IMR-90 (cell line): ENCODE measurements at regions not wholly inside any gene's neighbourhood (a gene's known extent, or its start where the extent isn't known, plus 50 kb on each side); places are given as distances from the start of the nearest gene placed in this dataset.

Source experiments
- ATAC-seq: fragments of 200-7000 bp; cut with Tn5 transposase; 2 replicates; pipeline ENCODE4 v1.9.1; 2020; ENCODE audit warnings: low read depth, mild to moderate bottlenecking, moderate library complexity
- BruUV-seq: library from RNA; stranded (reverse); fragments of 400-500 nt; replicated peaks from 2 replicates; lab custom pipeline; 2021; lab: Mats Ljungman, UMichigan
- CTCF ChIA-PET: fragments of 300-600 bp; formaldehyde crosslinking; extraction: SDS; loops from one replicate; lab custom pipeline; 2021; ENCODE audit warnings: antibody characterized with exemption; lab: Yijun Ruan, JAX
- POLR2A ChIA-PET: fragments of 300-600 bp; sonication (Branson Sonifier 250); formaldehyde crosslinking; loops from one replicate; lab custom pipeline; 2022; ENCODE audit warnings: antibody characterized with exemption; ENCODE audit not compliant: unreplicated experiment; lab: Charles Lee
- DNase-seq: peaks from one replicate; pipeline ENCODE4 v3.0.0; 2013
- H2AFZ ChIP-seq: replicated peaks from 2 replicates; pipeline ENCODE3; 2013; ENCODE audit warnings: low read length, mild to moderate bottlenecking; ENCODE audit not compliant: poor library complexity
- H2AK5ac ChIP-seq: 2 replicates; pipeline ENCODE4 v1.6.1; 2013; ENCODE audit warnings: low read depth, low read length, inconsistent platforms
- H2AK9ac ChIP-seq: replicated peaks from 2 replicates; pipeline ENCODE3; 2013; ENCODE audit warnings: mild to moderate bottlenecking, low read depth, low read length, moderate library complexity; ENCODE audit not compliant: poor library complexity
- H2BK120ac ChIP-seq: 2 replicates; pipeline ENCODE4 v1.6.1; 2013; ENCODE audit warnings: low read depth, low read length, inconsistent platforms
- H2BK15ac ChIP-seq: 3 replicates; pipeline ENCODE4 v1.6.1; 2013; ENCODE audit warnings: low read depth, low read length, inconsistent platforms
- H2BK20ac ChIP-seq: 2 replicates; pipeline ENCODE4 v1.6.1; 2013; ENCODE audit warnings: low read depth, mild to moderate bottlenecking, inconsistent platforms, low read length, moderate library complexity
- H2BK5ac ChIP-seq: 2 replicates; pipeline ENCODE4 v1.6.1; 2013; ENCODE audit warnings: mild to moderate bottlenecking, low read depth, low read length, inconsistent platforms; ENCODE audit not compliant: poor library complexity, severe bottlenecking
- H3K14ac ChIP-seq: replicated peaks from 2 replicates; pipeline ENCODE4 v1.6.1; 2013; ENCODE audit warnings: low read depth, low read length, inconsistent platforms
- H3K18ac ChIP-seq: 2 replicates; pipeline ENCODE4 v1.6.1; 2013; ENCODE audit warnings: low read depth, low read length, control low read depth
- H3K23ac ChIP-seq: 2 replicates; pipeline ENCODE4 v1.6.1; 2013; ENCODE audit warnings: low read depth, low read length, inconsistent platforms
- H3K27ac ChIP-seq: 2 replicates; pipeline ENCODE4 v1.5.1; 2013; ENCODE audit warnings: mild to moderate bottlenecking, control low read depth, low read length; ENCODE audit not compliant: insufficient read depth
- H3K27me3 ChIP-seq: 2 replicates; pipeline ENCODE4 v1.6.1; 2013; ENCODE audit warnings: low read length; ENCODE audit not compliant: control insufficient read depth, insufficient read depth
- H3K36me3 ChIP-seq: 2 replicates; pipeline ENCODE4 v1.6.1; 2013; ENCODE audit warnings: low read length, mixed read lengths; ENCODE audit not compliant: control insufficient read depth, insufficient read depth
- H3K4ac ChIP-seq: 2 replicates; pipeline ENCODE4 v1.6.1; 2013; ENCODE audit warnings: low read depth, low read length, inconsistent platforms
- H3K4me1 ChIP-seq: 2 replicates; pipeline ENCODE4 v1.6.1; 2013; ENCODE audit warnings: low read length, mixed read lengths; ENCODE audit not compliant: control insufficient read depth, insufficient read depth
- H3K4me2 ChIP-seq: 2 replicates; pipeline ENCODE4 v1.6.1; 2013; ENCODE audit warnings: low read depth, mild to moderate bottlenecking, control low read depth, low read length, moderate library complexity
- H3K4me3 ChIP-seq: 2 replicates; pipeline ENCODE4 v1.5.1; 2013; ENCODE audit warnings: low read depth, mild to moderate bottlenecking, control low read depth, low read length, moderate library complexity; ENCODE audit not compliant: insufficient read depth
- H3K56ac ChIP-seq: 2 replicates; pipeline ENCODE4 v1.6.1; 2013; ENCODE audit warnings: low read length, inconsistent platforms; ENCODE audit not compliant: insufficient read depth; ENCODE audit errors: extremely low read depth
- H3K79me1 ChIP-seq, 2 experiments: 2 replicates each; pipeline ENCODE4 v1.6.1; 2013; ENCODE audit warnings: low read length in 2 of 2, inconsistent platforms in 1 of 2, low read depth in 1 of 2
- H3K9ac ChIP-seq: 2 replicates; pipeline ENCODE4 v1.6.1; 2013; ENCODE audit warnings: low read depth, low read length, control low read depth
- H3K9me1 ChIP-seq: 2 replicates; pipeline ENCODE4 v1.6.1; 2013; ENCODE audit warnings: low read length, inconsistent platforms; ENCODE audit not compliant: insufficient read depth
- H3K9me3 ChIP-seq: 2 replicates; pipeline ENCODE4 v1.6.1; 2013; ENCODE audit warnings: low read length; ENCODE audit not compliant: control insufficient read depth, insufficient read depth
- H4K20me1 ChIP-seq: 2 replicates; pipeline ENCODE4 v1.6.1; 2013; ENCODE audit warnings: low read length, inconsistent platforms; ENCODE audit not compliant: insufficient read depth
- H4K5ac ChIP-seq: 2 replicates; pipeline ENCODE4 v1.6.1; 2013; ENCODE audit warnings: mild to moderate bottlenecking, low read depth, low read length, control low read depth
- H4K8ac ChIP-seq, 2 experiments: 2 replicates each; pipeline ENCODE4 v1.6.1; 2013; ENCODE audit warnings: low read depth in 2 of 2, low read length in 2 of 2, control low read depth in 1 of 2, inconsistent platforms in 1 of 2
- H4K91ac ChIP-seq: 2 replicates; pipeline ENCODE4 v1.6.1; 2013; ENCODE audit warnings: low read depth, low read length, inconsistent platforms; ENCODE audit not compliant: insufficient read depth
- BHLHE40 ChIP-seq: fragments of 150-350 bp; IDR thresholded peaks from 2 replicates; pipeline ENCODE4 v1.6.1; 2016; ENCODE audit warnings: mild to moderate bottlenecking, low read depth, low read length
- CEBPB ChIP-seq: IDR thresholded peaks from 2 replicates; pipeline ENCODE4 v1.6.1; 2012; ENCODE audit warnings: low read depth, low read length, improper control_type of control experiment
- CHD1 ChIP-seq: IDR thresholded peaks from 2 replicates; pipeline ENCODE4 v1.6.1; 2012; ENCODE audit warnings: low read depth, low read length, improper control_type of control experiment
- MAZ ChIP-seq: IDR thresholded peaks from 2 replicates; pipeline ENCODE4 v1.6.1; 2012; ENCODE audit warnings: low read depth, mild to moderate bottlenecking, low read length, improper control_type of control experiment, moderate library complexity, borderline replicate concordance
- MXI1 ChIP-seq: IDR thresholded peaks from 2 replicates; pipeline ENCODE4 v1.6.1; 2012; ENCODE audit warnings: low read depth, mild to moderate bottlenecking, low read length, moderate library complexity, borderline replicate concordance
- NFE2L2 ChIP-seq: fragments of 150-350 bp; IDR thresholded peaks from 2 replicates; pipeline ENCODE4 v1.6.1; 2016; ENCODE audit warnings: low read depth, mild to moderate bottlenecking, low read length
- POLR2A ChIP-seq: IDR thresholded peaks from 2 replicates; pipeline ENCODE4 v1.6.1; 2012; ENCODE audit warnings: mild to moderate bottlenecking, low read depth, low read length
- WGBS, 2 experiments: methylation state at CpG; one replicate each; pipeline versions ENCODE4 v1.1.5 to v1.1.7; 2013; ENCODE audit warnings: missing lambda C conversion rate in 2 of 2; ENCODE audit not compliant: insufficient read length in 1 of 2; ENCODE audit errors: extremely low coverage in 2 of 2; 5-methylcytosine and 5-hydroxymethylcytosine counted together
- dilution Hi-C: fragments of 300-500 bp; cut with HindIII; formaldehyde crosslinking; loops from one replicate; pipeline ENCODE4 v1.14.3; 2018; ENCODE audit warnings: low sequenced_read_pairs; ENCODE audit not compliant: unreplicated experiment
- in situ Hi-C: fragments of 300-500 bp; cut with MboI; formaldehyde crosslinking; loops from 3 replicates; pipeline ENCODE4 v1.14.3; 2019; ENCODE audit warnings: low sequenced_read_pairs, inconsistent platforms, mixed read lengths
- intact Hi-C: fragments of 100-400 bp; cut with micrococcal nuclease; formaldehyde crosslinking; loops from 2 replicates; pipeline ENCODE4 v1.10.0; 2022
- TF ChIP-seq, protein P1 (sequence below): conservative IDR thresholded peaks from 2 replicates; pipeline ENCODE4 v1.5.1; 2012; ENCODE audit warnings: mild to moderate bottlenecking, low read depth, low read length, improper control_type of control experiment

DNA sequence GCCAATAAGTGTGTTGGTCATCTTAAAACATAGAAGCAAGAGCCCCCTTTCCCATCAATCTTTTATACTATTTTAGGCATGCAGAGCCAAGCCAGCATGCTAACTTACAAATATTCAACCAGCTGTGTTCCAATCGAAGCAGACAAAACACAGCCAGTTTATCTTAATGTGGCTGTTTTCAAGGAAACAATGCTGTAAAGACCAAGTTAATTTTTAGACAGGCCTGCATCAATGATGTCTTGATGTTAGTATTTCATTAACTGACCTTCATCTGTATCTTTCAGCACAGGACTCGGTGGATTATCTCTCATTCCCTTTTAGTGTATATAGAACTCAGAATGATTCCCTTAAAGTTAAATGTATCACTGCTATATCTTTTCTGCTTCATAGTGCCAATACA, 262.0 kb upstream of the ZWINT start:
- dilution Hi-C loops = no loop called here

More for the DNA sequence above, 262.0 kb upstream of the ZWINT start:
- no peak overlapping the region for H3K23ac ChIP-seq
- no peak overlapping the region for H2BK15ac ChIP-seq
- no peak overlapping the region for H2BK20ac ChIP-seq
- H3K4ac ChIP-seq = no peak overlapping the region
- no peak overlapping the region for H3K9ac ChIP-seq
- BruUV-seq = no TSS peak
- H4K20me1 ChIP-seq = no peaks in the 10 kb centered on the region
- no peak overlapping the region for H3K56ac ChIP-seq
- H3K27ac ChIP-seq = no peak overlapping the region
- H3K4me2 ChIP-seq = no peak overlapping the region
- no peak overlapping the region for H2AK9ac ChIP-seq
- no peaks in the 10 kb centered on the region for H3K27me3 ChIP-seq
- in situ Hi-C loops = no loop called here
- no peak overlapping the region for H2AFZ ChIP-seq
- H4K5ac ChIP-seq = no peak overlapping the region
- H3K4me3 ChIP-seq = no peak overlapping the region
- DNase-seq = no peak
- H4K91ac ChIP-seq = no peak overlapping the region
- intact Hi-C loops = no loop called here
- no peaks in the 10 kb centered on the region for H3K9me1 ChIP-seq
- peaks cover 7% of the 10 kb centered on the region for H3K9me3 ChIP-seq
- no peaks in the 10 kb centered on the region for H3K79me1 ChIP-seq
- no peaks in the 10 kb centered on the region for H3K36me3 ChIP-seq
- H2BK120ac ChIP-seq = no peak overlapping the region
- no peak overlapping the region for H4K8ac ChIP-seq
- CTCF ChIA-PET = no interaction called here
- POLR2A ChIA-PET = no interaction called here
- H3K14ac ChIP-seq = no peak overlapping the region
- no peak overlapping the region for H2BK5ac ChIP-seq
- WGBS, 2 experiments = no CpG with 5 or more reads among the region's 2 CpGs
- H3K18ac ChIP-seq = no peak overlapping the region
- no peak overlapping the region for H2AK5ac ChIP-seq
- H3K4me1 ChIP-seq = no peaks in the 10 kb centered on the region
- ATAC-seq = no peak
- no peak for TF ChIP-seq MAZ
- TF ChIP-seq NFE2L2 = no peak
- TF ChIP-seq POLR2A = no peak
- no peak for TF ChIP-seq BHLHE40
- no peak for TF ChIP-seq MXI1
- TF ChIP-seq CEBPB = no peak
- no peak for TF ChIP-seq CHD1
- TF ChIP-seq, protein P1, sequence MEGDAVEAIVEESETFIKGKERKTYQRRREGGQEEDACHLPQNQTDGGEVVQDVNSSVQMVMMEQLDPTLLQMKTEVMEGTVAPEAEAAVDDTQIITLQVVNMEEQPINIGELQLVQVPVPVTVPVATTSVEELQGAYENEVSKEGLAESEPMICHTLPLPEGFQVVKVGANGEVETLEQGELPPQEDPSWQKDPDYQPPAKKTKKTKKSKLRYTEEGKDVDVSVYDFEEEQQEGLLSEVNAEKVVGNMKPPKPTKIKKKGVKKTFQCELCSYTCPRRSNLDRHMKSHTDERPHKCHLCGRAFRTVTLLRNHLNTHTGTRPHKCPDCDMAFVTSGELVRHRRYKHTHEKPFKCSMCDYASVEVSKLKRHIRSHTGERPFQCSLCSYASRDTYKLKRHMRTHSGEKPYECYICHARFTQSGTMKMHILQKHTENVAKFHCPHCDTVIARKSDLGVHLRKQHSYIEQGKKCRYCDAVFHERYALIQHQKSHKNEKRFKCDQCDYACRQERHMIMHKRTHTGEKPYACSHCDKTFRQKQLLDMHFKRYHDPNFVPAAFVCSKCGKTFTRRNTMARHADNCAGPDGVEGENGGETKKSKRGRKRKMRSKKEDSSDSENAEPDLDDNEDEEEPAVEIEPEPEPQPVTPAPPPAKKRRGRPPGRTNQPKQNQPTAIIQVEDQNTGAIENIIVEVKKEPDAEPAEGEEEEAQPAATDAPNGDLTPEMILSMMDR = no peak
